B cell (primary cell): ENCODE measurements at regions not wholly inside any gene's neighbourhood (a gene's known extent, or its start where the extent isn't known, plus 50 kb on each side); places are given as distances from the start of the nearest gene placed in this dataset.

Source experiments
- ATAC-seq: fragments of 200-7000 bp; cut with Tn5 transposase; one replicate; pipeline ENCODE4 v1.10.0; 2021; ENCODE audit warnings: low read depth, mild to moderate bottlenecking, moderate number of reproducible peaks, moderate library complexity
- CTCF ChIA-PET: fragments of 350-600 bp; sonication (Branson Sonifier 250); formaldehyde crosslinking; loops from one replicate; lab custom pipeline; 2021; ENCODE audit warnings: antibody characterized with exemption, inconsistent platforms; lab: Charles Lee
- POLR2A ChIA-PET: fragments of 350-600 bp; sonication (Branson Sonifier 250); formaldehyde crosslinking; loops from one replicate; lab custom pipeline; 2021; ENCODE audit warnings: antibody characterized with exemption; lab: Charles Lee
- DNase-seq: peaks from one replicate; pipeline ENCODE4 v3.0.0; 2013
- H2AFZ ChIP-seq: 2 replicates; pipeline ENCODE4 v1.6.1; 2012; ENCODE audit warnings: mild to moderate bottlenecking, low read depth, low read length; ENCODE audit not compliant: insufficient read depth, poor library complexity, severe bottlenecking
- H3K27ac ChIP-seq, 2 donors: 1 replicate in 1 of 2; 2 replicates in 1 of 2; pipeline ENCODE4 v1.5.1; 2012 to 2013; ENCODE audit warnings: low read length in 2 of 2, mild to moderate bottlenecking in 2 of 2, moderate library complexity in 1 of 2
- H3K27me3 ChIP-seq, 4 experiments: fragments of 200-600 bp in 1 of 4; sonication (generic) in 1 of 4; replicated peaks in 1 of 4; 1 replicate in 2 of 4; 2 replicates in 2 of 4; pipeline versions ENCODE4 v1.6.1 to v1.7.0; 2013 to 2016; ENCODE audit warnings: low read length in 3 of 4, mild to moderate bottlenecking in 2 of 4, mixed read lengths in 1 of 4, moderate library complexity in 1 of 4; ENCODE audit not compliant: insufficient read depth in 4 of 4, control insufficient read depth in 3 of 4; ENCODE audit errors: control extremely low read depth in 1 of 4
- H3K36me3 ChIP-seq, 2 experiments: replicated peaks in 1 of 2; 1 replicate in 1 of 2; 2 replicates in 1 of 2; pipeline versions ENCODE4 v1.6.1 to v1.7.1; 2013; ENCODE audit warnings: low read length in 1 of 2; ENCODE audit not compliant: insufficient read depth in 2 of 2, control insufficient read depth in 1 of 2; ENCODE audit errors: control extremely low read depth in 1 of 2, extremely low read depth in 1 of 2
- H3K4me1 ChIP-seq, 2 donors: fragments of 200-600 bp in 1 of 2; sonication (generic) in 1 of 2; 1 replicate in 1 of 2; 2 replicates in 1 of 2; pipeline versions ENCODE4 v1.5.1 to v1.6.1; 2013 to 2017; ENCODE audit warnings: low read length in 2 of 2; ENCODE audit not compliant: control insufficient read depth in 2 of 2, insufficient read depth in 2 of 2
- H3K4me2 ChIP-seq: replicated peaks from 2 replicates; pipeline ENCODE3; 2012; ENCODE audit warnings: mild to moderate bottlenecking, low read depth, low read length; ENCODE audit not compliant: poor library complexity, severe bottlenecking
- H3K4me3 ChIP-seq, 5 experiments: fragments of 200-600 bp in 1 of 5; sonication (generic) in 1 of 5; 1 replicate in 3 of 5; 2 replicates in 2 of 5; pipeline versions ENCODE4 v1.5.1 to v1.7.0; 2011 to 2016; ENCODE audit warnings: low read length in 4 of 5, mild to moderate bottlenecking in 4 of 5, low read depth in 2 of 5, control low read depth in 1 of 5, moderate library complexity in 1 of 5; ENCODE audit not compliant: insufficient read depth in 1 of 5; ENCODE audit errors: control extremely low read depth in 1 of 5, extremely low read depth in 1 of 5
- H3K79me2 ChIP-seq: fragments of 200-600 bp; sonication (generic); one replicate; pipeline ENCODE4 v1.6.0; 2016; ENCODE audit warnings: low read length; ENCODE audit not compliant: control insufficient read depth, insufficient read depth
- H3K9ac ChIP-seq: fragments of 200-600 bp; sonication (generic); 2 replicates; pipeline ENCODE4 v1.6.1; 2017; ENCODE audit warnings: mild to moderate bottlenecking, low read length, moderate library complexity
- H3K9me3 ChIP-seq, 3 donors: one replicate each; pipeline versions ENCODE4 v1.6.1 to v1.7.1; 2013; ENCODE audit warnings: low read length in 2 of 3; ENCODE audit not compliant: control insufficient read depth in 2 of 3, insufficient read depth in 1 of 3; ENCODE audit errors: control extremely low read depth in 1 of 3
- H4K20me1 ChIP-seq: 2 replicates; pipeline ENCODE4 v1.6.0; 2012; ENCODE audit warnings: mild to moderate bottlenecking, low read length; ENCODE audit not compliant: insufficient read depth, control insufficient read depth, poor library complexity, severe bottlenecking
- H3K27ac Mint-ChIP-seq: one replicate; pipeline ENCODE4 v1.8.0; 2021; ENCODE audit warnings: mixed read lengths
- H3K27me3 Mint-ChIP-seq: one replicate; pipeline ENCODE4 v1.8.0; 2021; ENCODE audit warnings: mixed read lengths
- H3K4me1 Mint-ChIP-seq: one replicate; pipeline ENCODE4 v1.8.0; 2021; ENCODE audit warnings: mixed read lengths
- H3K4me3 Mint-ChIP-seq: one replicate; pipeline ENCODE4 v1.8.0; 2021; ENCODE audit warnings: mixed read lengths
- H3K9me3 Mint-ChIP-seq: one replicate; pipeline ENCODE4 v1.8.0; 2022; ENCODE audit warnings: mixed read lengths; ENCODE audit not compliant: insufficient read depth
- CTCF ChIP-seq: fragments of 200-600 bp; IDR thresholded peaks from one replicate; pipeline ENCODE4 v1.8.0; 2022; ENCODE audit warnings: antibody characterized with exemption, mild to moderate bottlenecking
- EZH2 ChIP-seq: IDR thresholded peaks from 2 replicates; pipeline ENCODE4 v1.6.1; 2012; ENCODE audit warnings: borderline replicate concordance, low read depth, mild to moderate bottlenecking, moderate library complexity, low read length; ENCODE audit not compliant: insufficient read depth, poor library complexity, severe bottlenecking
- WGBS: methylation state at CpG from one replicate; pipeline ENCODE4 v1.1.5; 2013; ENCODE audit warnings: missing lambda C conversion rate; ENCODE audit not compliant: insufficient coverage; 5-methylcytosine and 5-hydroxymethylcytosine counted together
- intact Hi-C: fragments of 100-400 bp; cut with micrococcal nuclease; formaldehyde crosslinking; loops from one replicate; pipeline ENCODE4 v1.10.0; 2022

GRCh38 chr9:17003576-17004240 lies 131.1 kb upstream of the CNTLN start:
- Mint-ChIP-seq H3K9me3 (no peaks in the 10 kb centered on the region), H3K27ac (no peak overlapping the region), H3K27me3 (no peaks in the 10 kb centered on the region), H3K4me3 (no peak overlapping the region), H3K4me1 (no peaks in the 10 kb centered on the region)
- intact Hi-C loops: no loop called here
- Histone ChIP-seq H3K27ac (no peak overlapping the region), H3K79me2 (no peaks in the 10 kb centered on the region), H3K4me3 (no peak overlapping the region), H3K4me2 (no peak overlapping the region), H3K9ac (no peak overlapping the region), H4K20me1 (no peaks in the 10 kb centered on the region), H2AFZ (no peak overlapping the region), H3K9me3 (no peaks in the 10 kb centered on the region), H3K27me3 (no peaks in the 10 kb centered on the region), H3K4me1 (no peaks in the 10 kb centered on the region), H3K36me3 (no peaks in the 10 kb centered on the region)
- TF ChIP-seq CTCF (no peak), EZH2 (no peak)
- DNase-seq (no peak), ATAC-seq (no peak)
- CTCF ChIA-PET: interaction anchor here (1.0 kb wide), 1 partner anchor 59 kb away, joined by 8 read pairs; no protein-coding TSS in a partner anchor
- no CpG with 5 or more reads among the region's 1 CpG for WGBS
- POLR2A ChIA-PET: no interaction called here

- POLR2A ChIA-PET: no interaction called here
- Histone ChIP-seq H3K4me3 (no peak overlapping the region), H3K4me1 (no peaks in the 10 kb centered on the region), H3K27ac (no peak overlapping the region), H3K9me3 (peaks cover 0 to 11% (median 0%) of the 10 kb centered on the region in 3 donors), H3K27me3 (no peaks in the 10 kb centered on the region), H4K20me1 (no peaks in the 10 kb centered on the region), H3K79me2 (no peaks in the 10 kb centered on the region), H3K36me3 (no peaks in the 10 kb centered on the region), H2AFZ (no peak overlapping the region), H3K9ac (no peak overlapping the region), H3K4me2 (no peak overlapping the region)
- Mint-ChIP-seq H3K27me3 (no peaks in the 10 kb centered on the region), H3K4me3 (no peak overlapping the region), H3K9me3 (peaks cover 13% of the 10 kb centered on the region), H3K4me1 (no peaks in the 10 kb centered on the region), H3K27ac (no peak overlapping the region)
- CTCF ChIA-PET: no interaction called here
- WGBS: no CpG with 5 or more reads among the region's 2 CpGs
- intact Hi-C loops: no loop called here
- ATAC-seq (no peak), DNase-seq (no peak)
- no peak for TF ChIP-seq EZH2
- TF ChIP-seq CTCF: no peak
Observed at GRCh38 chr9:16996901-16997491, 126.5 kb upstream of the BNC2 start.
